Keratinocyte (primary cell): ENCODE measurements at regions not wholly inside any gene's neighbourhood (a gene's known extent, or its start where the extent isn't known, plus 50 kb on each side); places are given as distances from the start of the nearest gene placed in this dataset.

Experiments
- EZH2 ChIP-seq: IDR thresholded peaks from one replicate; pipeline ENCODE4 v1.6.1; 2012; ENCODE audit warnings: inconsistent platforms, mild to moderate bottlenecking, low read length, moderate library complexity
- TF ChIP-seq, protein P1 (sequence below), 3 experiments: IDR thresholded peaks in 1 of 3; conservative IDR thresholded peaks in 1 of 3; optimal IDR thresholded peaks in 1 of 3; 2 replicates in 2 of 3; 3 replicates in 1 of 3; pipeline versions ENCODE3 to v1.5.1; 2011; ENCODE audit warnings: low read length in 3 of 3, mild to moderate bottlenecking in 3 of 3, moderate library complexity in 2 of 3, control low read depth in 1 of 3, inconsistent platforms in 1 of 3; ENCODE audit not compliant: insufficient read depth in 2 of 3; ENCODE audit errors: extremely low read depth in 1 of 3

DNA sequence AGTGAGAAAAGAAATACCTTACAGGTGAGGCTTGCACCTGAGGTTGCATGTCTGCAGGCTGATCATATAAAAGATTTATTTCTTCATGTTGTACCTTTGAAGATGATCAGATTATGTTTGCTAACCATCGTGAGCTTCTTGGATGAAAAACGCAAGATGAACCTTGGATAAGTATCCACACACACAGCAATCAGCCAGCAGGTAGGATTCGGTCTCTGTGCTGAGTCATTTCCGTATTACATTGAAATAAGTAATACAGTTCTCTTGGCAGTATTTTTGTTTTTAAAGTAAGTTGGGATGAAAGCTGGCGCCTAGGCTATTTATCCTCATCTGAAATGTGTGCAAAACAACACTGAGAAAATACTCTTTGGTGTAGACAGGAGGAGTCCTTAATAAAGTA lies 109.0 kb upstream of the PRKCQ start:
- TF ChIP-seq, protein P1, sequence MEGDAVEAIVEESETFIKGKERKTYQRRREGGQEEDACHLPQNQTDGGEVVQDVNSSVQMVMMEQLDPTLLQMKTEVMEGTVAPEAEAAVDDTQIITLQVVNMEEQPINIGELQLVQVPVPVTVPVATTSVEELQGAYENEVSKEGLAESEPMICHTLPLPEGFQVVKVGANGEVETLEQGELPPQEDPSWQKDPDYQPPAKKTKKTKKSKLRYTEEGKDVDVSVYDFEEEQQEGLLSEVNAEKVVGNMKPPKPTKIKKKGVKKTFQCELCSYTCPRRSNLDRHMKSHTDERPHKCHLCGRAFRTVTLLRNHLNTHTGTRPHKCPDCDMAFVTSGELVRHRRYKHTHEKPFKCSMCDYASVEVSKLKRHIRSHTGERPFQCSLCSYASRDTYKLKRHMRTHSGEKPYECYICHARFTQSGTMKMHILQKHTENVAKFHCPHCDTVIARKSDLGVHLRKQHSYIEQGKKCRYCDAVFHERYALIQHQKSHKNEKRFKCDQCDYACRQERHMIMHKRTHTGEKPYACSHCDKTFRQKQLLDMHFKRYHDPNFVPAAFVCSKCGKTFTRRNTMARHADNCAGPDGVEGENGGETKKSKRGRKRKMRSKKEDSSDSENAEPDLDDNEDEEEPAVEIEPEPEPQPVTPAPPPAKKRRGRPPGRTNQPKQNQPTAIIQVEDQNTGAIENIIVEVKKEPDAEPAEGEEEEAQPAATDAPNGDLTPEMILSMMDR (optimal IDR thresholded peaks at IDR 0.05 in 1 of 3, IDR thresholded peaks at IDR 0.05 in 1 of 3, conservative IDR thresholded peaks at IDR 0.05 in 1 of 3; ENCODE audit: extremely low read depth in 1 of 3, insufficient read depth in 2 of 3, low read length in 3 of 3): no peak
- no peak for TF ChIP-seq EZH2
